D341Med (cell line): ENCODE measurements at regions not wholly inside any gene's neighbourhood (a gene's known extent, or its start where the extent isn't known, plus 50 kb on each side); places are given as distances from the start of the nearest gene placed in this dataset.
"Not testable (repeated sequence)": the region's sequence is repeated elsewhere in the genome, so short reads cannot be mapped to it uniquely, and the experiment has no call there.

ENCODE experiments used
- DNase-seq: peaks from one replicate; pipeline ENCODE4 v3.0.0; 2012; ENCODE audit warnings: low spot score

- no peak for DNase-seq
Observed at GRCh38 chr5:85545129-85545528, 1072.6 kb upstream of the COX7C start.

DNA sequence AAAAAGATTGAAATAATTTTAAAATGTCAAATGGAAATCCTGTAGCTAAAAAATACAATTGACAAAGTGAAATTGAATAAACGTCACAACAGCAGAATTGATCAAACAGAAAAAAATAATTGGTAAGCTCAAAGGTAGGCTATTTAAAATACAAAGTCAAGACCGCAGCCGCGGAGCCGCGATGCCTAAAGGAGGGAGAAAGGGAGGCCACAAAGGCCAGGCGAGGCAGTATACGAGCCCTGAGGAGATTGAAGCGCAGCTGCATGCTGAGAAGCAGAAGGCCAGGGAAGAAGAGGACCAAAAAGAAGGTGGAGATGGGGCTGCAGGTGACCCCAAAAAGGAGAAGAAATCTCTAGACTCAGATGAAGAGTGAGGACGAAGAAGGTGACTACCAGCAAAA, 1068.5 kb upstream of the COX7C start:
- DNase-seq = no peak

GRCh38 chr5:85549836-85550599, 1067.7 kb upstream of the COX7C start:
- DNase-seq = no peak

DNA sequence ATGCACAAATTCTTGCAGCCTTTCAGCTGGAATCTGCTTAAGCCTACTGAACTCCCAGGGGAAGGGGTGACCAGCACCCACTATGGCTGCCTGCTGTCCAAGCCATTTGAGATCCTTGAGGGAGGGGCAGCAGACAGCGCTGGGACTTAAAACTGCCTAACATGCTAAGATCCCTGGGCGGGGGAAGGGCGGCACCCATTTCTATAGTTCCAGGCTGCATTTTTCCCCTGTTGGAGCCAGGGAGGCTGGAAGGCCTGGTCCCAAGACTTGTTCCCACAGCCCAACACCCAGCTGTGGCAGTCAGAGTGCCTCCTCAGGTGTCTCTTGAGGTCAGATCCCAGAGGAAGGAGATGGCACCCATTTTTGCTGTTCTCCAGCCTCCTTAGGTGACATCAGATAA, 1061.3 kb upstream of the COX7C start:
- no peak for DNase-seq

GRCh38 chr5:85576666-85577065, 1041.1 kb upstream of the COX7C start:
- DNase-seq = no peak

DNA sequence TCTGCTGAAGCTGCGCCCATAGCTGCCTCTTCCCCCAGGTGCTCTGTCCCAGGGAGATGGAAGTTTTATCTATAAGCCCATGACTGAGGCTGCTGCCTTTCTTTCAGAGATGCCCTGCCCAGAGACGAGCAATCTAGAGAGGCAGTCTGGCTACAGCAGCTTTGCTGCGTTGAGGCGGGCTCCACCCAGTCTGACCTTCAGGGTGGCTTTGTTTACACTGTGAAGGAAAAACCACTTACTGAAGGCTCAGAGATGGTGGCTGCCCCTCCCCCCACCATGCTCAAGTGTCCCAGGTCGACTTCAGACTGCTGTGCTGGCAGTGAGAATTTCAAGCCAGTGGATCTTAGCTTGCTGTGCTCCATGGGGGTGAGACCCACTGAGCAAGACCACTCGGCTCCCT, 1029.9 kb upstream of the COX7C start:
- DNase-seq = not testable (repeated sequence)

DNA sequence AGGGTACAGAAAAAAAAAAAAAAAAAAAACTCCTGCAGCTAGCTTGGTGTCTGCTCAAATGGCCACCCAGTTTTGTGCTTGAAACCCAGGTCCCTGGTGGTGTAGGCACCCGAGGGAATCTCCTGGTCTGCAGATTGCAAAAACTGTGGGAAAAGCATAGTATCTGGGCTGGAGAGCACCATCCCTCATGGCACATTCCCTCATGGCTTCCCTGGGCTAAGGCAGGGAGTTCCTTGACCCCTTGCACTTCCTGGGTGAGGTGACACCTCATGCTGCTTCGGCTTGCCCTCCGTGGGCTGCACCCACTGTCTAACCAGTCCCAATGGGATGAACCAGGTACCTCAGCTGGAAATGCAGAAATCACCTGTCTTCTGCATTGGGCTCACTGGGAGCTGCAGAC, 1029.5 kb upstream of the COX7C start:
- not testable (repeated sequence) for DNase-seq

GRCh38 chr5:85590764-85591163, 1027.0 kb upstream of the COX7C start:
- no peak for DNase-seq

- DNase-seq = no peak
Observed at GRCh38 chr5:85591311-85591710, 1026.4 kb upstream of the COX7C start.

DNA sequence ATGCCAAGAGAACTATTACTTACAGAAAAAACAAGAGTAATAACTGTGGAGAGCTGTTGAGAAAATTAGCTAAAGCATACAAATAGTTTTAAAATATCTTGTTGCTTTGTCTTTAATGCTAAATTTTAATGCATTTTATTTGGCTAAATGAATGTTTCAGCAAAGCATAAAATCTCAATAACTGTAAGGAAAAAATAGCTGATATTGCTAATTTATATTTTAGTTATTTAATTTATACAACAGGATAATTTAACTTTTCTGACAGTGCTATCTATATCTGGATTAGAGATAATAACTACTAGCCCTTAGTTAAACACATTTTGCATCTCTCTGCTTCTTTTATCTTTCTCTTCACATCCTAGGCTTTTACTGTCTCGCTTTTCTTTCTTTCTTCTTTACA, 1014.9 kb upstream of the COX7C start:
- DNase-seq = no peak

DNA sequence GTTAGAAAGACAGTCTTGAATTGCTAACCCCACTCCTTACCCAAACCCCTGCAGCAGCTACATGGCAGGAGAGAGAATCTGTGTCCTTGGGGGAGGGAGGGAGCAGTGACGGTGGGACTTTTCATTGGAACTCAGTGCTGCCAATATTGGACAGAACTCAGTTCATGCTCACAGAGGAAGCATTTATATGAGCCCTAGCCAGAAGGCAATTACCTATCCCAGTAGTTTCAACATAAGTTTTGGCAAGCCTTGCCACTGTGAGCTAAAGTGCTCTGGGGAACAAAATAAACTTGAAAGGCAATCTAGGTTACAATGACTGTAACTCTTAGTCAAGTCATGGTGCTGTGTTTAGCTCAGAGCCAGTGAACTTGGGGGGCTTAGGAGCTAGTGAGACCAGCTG, 1013.4 kb upstream of the COX7C start:
- DNase-seq = no peak

GRCh38 chr5:85604786-85605185, 1013.0 kb upstream of the COX7C start:
- DNase-seq = no peak

DNA sequence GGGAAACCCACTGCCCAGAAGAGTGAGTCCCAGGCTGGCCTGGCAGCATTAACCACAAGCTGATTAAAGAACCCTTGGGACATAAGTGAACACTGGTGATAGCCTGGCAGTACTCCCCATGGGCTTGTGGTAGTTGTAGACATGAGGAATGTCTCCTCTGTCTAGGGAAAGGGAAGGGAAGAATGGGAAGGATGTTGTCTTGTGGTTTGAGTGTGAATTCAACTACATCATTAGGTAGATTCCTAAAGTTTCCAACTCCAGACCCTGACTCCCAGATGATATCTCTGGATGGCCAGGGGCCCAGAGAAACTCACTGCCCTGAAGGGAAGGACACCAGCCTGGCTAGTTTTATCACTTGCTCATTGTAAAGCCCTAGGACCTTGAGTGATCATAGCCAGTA, 1012.4 kb upstream of the COX7C start:
- no peak for DNase-seq

GRCh38 chr5:85614489-85614888, 1003.3 kb upstream of the COX7C start:
- no peak for DNase-seq

GRCh38 chr5:85621668-85622067, 996.1 kb upstream of the COX7C start:
- no peak for DNase-seq

DNA sequence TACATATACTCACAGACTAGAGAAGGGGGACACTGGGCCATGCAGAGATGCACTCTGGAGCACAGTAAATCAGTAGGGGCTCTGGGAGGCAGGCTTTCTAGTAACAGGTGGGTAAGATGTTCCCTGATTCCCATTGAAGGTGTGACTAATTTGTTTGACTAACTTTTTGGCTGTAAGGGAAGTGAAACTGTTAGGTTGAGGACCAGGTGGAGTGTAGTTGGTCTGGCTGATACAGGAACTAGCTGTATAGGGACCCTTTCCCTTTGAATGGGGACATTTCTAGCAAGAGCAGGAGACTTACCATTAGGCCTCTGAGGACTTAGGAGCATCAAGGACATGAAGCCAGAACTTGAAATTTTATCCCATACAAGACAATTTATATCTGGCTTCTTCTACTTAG, 989.6 kb upstream of the COX7C start:
- DNase-seq = no peak

- DNase-seq = not testable (repeated sequence)
Observed at GRCh38 chr5:85638495-85639125, 979.1 kb upstream of the COX7C start.

DNA sequence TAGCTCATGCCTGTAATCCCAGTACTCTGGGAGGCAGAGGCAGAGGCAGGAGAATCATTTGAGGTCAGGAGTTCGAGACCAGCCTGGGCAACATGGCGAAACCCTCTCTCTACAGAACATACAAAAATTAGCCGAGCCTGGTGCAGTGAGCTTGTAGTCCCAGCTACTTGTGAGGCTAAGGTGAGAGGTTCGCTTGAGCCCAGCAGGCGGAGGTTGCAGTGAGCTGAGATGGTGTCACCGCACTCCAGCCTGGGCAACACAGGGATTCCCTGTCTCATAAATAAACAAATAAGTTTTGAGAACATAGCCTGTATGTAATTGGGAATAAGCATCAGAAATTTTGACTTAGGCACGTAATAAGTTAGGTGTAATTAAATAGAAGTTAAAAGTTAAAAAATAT, 971.7 kb upstream of the COX7C start:
- no peak for DNase-seq

GRCh38 chr5:85646641-85647040, 971.1 kb upstream of the COX7C start:
- DNase-seq = no peak

DNA sequence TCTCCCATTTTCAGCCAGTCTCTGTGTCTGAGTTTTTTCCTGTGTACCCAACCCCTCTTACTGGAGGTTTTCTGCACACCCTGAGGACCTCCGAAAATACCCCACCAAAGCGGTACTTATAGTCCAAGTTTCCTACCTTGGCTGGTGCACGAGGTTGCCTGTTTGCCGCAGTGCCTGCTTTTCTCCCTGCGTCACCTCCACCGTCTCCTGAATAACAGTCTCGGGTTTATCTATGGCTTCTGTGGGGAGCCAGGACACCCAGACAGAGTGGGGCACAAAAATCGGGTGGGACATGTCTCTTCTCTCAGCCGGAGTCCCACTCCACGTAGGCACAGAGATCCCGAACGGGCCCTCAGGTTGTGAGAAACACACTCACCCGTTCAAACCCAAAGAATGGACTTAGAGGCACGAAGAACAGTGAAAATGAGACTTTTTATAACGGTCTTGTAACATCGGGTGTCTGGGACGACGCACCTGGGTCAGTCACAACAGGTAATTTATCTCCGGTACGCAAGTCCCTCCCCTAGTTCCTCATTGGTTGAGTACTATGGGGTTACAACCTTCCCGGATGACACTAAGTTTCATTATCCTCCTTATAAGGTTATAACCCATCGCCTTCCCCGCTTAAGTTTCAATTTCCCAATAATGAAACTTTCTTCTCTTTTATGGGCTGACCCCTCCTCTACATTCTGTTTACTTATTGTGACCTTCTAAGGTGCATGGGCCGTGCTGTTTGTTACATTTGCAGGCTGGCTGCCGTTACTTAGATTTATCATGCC, 970.2 kb upstream of the COX7C start:
- DNase-seq = no peak

GRCh38 chr5:85648495-85648894, 969.2 kb upstream of the COX7C start:
- no peak for DNase-seq

GRCh38 chr5:85651731-85652130, 966.0 kb upstream of the COX7C start:
- no peak for DNase-seq

DNA sequence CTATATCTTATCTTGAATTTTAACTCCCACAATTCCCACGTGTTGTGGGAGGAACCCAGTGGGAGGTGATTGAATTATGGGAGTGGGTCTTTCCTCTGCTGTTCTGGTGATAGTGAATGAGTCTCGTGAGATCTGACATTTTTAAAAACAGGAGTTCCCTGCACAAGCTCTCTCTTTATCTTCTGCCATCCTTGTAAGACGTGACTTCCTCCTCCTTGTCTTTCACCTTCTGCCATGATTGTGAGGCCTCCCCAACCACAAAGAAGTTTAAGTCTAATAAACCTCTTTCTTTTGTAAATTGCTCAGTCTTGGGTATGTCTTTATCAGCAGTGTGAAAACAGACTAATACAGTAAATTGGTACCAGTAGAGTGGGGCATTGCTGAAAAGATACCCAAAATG, 963.6 kb upstream of the COX7C start:
- DNase-seq = not testable (repeated sequence)
